CMK (cell line): ENCODE measurements at regions not wholly inside any gene's neighbourhood (a gene's known extent, or its start where the extent isn't known, plus 50 kb on each side); places are given as distances from the start of the nearest gene placed in this dataset.
"Not testable (repeated sequence)": the region's sequence is repeated elsewhere in the genome, so short reads cannot be mapped to it uniquely, and the experiment has no call there.

ENCODE experiments used
- DNase-seq: peaks from one replicate; pipeline ENCODE4 v3.0.0-alpha.2; 2010; ENCODE audit warnings: low read depth

GRCh38 chr3:105137911-105138310 is 228.8 kb upstream of the ALCAM start:
- no peak for DNase-seq

GRCh38 chr3:105139881-105140560 is 226.7 kb upstream of the ALCAM start:
- DNase-seq, result no peak

DNA sequence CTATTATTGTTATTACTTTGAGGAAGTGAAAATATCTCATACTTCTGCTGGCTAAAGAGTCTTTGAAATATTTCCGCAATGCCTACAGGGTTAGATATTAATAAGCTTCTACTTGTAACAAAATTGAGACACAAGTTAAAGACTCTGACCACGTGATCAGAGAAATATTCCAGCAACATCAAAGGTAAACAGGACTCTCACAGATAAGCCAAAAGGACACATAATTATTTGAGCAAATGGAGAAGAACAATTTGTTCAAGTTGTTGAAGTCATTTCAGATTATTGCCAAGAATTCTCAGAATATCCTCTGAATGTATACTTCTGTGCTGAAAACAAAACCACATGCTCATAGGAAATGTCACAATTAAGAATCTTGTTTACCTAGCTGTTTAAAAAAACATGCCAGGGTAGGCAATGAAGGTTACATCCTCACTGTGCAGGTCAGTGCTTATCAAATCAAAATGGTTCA is 225.8 kb upstream of the ALCAM start:
- DNase-seq, result no peak

DNA sequence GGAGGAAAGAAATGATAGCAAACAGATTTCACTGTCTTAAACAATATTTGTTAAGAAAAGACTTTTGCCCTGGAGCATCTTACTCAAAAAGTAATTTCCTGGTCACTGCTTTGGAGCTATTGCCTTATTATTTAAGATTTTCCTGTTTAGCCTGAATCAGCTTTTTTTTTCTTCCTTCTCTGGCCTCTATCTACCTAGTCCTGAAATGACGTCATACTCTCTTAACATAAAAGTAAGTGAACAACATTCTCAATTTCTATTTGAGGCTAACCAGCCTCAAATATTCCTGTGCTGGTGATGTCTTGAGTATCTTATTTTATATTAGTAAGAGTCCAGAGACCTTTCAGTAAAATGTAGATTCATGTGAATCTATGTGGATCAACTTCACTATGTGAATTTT is 221.9 kb upstream of the ALCAM start:
- no peak for DNase-seq

GRCh38 chr3:105145511-105145910 is 221.2 kb upstream of the ALCAM start:
- no peak for DNase-seq

DNA sequence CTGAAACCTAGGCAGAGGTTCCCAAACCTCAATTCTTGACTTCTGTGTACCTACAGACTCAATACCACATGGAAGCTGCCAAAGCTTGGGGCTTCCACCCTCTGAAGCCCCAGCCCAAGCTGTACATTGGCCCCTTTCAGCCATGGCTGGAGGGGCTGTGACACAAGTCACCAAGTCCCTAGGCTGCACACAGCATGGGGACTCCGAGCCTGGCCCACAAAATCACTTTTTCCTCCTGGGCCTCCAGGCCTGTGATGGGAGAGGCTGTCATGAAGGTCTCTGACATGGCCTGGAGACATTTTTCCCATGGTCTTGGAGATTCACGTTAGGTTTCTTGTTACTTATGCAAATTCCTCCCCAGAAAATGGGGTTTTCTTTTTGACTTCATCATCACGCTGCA is 217.5 kb upstream of the ALCAM start:
- not testable (repeated sequence) for DNase-seq

GRCh38 chr3:105152987-105153386 is 213.7 kb upstream of the ALCAM start:
- no peak for DNase-seq

DNA sequence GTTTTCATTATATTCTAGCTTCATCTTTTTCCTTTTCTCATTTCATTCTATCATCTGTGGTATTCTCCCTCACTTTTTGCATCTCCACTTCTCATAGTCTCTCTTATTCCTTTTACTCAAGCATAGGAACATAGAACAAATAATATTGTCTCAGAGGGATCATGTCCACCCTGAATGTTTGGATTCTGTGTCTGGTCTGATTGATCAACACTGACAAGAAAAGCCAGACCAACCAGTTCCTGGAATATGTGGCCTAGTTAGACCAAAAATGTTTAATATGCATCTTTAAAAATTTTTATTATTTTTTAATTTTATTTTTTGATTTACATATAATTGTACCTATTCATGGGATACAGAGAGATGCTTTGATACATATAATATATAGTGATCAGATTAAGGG is 212.0 kb upstream of the ALCAM start:
- DNase-seq, result no peak

DNA sequence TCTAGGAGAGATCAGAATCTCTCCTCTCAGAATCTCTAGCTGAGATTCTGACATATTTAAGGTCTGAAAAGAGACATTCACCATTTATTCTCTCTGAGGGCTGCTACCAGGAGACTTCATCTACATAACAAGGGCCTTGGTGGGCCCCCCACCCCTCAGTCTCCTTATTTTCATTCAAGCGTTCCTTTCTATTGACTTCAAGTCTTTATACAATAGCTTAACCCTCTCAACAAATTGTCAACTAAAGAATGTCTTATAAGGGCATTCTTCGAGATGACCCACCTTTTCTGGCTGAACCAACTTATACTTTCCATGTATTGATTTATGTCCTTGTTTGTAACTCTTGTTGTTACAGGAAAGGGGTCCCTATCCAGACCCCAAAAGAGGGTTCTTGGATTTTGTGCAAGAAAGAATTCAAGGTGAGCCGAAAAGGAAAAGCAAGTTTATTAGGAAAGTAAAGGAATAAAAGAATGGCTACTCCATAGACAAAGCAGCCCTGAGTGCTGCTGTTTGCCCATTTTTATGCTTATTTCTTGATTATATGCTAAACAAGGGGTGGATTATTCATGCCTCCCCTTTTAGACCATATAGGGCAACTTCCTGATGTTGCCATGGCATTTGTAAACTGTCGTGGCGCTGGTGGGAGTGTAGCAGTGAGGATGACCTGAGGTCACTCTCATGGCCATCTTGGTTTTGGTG is 209.5 kb upstream of the ALCAM start:
- DNase-seq, result no peak

- DNase-seq, result no peak
Observed at GRCh38 chr3:105157766-105158085, 209.0 kb upstream of the ALCAM start.

DNA sequence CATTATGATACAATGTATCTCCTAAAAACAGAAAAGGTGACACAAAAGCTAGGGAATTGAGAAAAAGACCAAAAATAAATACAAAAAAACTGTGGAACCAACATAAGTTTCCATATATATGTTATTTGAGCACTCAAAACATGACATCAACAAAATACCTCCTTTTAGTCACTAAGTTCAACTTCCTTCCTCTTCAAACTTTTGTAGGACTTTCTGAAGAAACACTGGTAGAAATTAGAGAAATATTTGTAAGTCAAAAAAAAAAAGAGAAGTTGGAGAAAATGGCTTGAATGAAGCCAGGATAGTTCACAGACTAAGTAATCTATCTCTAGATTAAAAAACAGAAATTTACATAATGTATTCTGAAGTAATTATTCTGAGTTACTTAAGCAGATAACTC is 208.4 kb upstream of the ALCAM start:
- DNase-seq, result no peak

GRCh38 chr3:105162448-105162847 is 204.3 kb upstream of the ALCAM start:
- no peak for DNase-seq

DNA sequence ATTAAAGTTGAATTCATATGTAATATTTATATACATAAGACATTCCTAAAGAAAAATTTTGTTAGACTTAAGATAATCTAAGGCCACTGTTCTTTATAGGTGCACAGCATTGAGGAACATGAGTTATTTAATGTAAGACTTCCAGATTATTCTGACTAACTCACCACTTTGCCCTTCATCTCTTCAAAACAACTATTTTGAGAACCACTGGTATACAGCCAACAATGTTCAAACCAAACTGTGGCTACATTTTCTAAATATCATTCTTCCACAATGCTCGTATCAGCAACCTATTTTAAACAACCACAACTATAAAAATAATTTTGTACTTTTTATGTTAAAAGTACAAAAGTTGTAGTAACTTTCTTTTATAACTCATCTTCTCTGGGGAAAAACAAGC is 199.8 kb upstream of the ALCAM start:
- DNase-seq, result no peak

DNA sequence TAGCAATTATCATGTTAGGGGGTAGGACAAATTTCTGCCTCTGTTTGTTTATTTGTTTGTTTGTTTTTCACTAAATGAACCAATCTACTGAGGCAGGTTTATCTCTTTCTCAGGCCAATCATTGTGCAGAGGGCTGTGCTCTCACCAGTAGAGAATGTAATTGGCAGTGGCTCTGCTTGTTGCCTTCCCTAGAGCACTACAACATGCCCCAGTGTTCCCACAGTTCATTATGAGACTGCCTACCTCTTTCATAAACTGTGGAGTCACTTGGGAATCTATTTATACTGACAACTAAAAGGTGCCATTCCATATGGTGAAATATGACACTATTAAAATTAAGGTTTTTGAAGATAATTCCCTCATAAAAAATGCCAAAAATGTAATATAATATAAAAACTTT is 196.3 kb upstream of the ALCAM start:
- no peak for DNase-seq

DNA sequence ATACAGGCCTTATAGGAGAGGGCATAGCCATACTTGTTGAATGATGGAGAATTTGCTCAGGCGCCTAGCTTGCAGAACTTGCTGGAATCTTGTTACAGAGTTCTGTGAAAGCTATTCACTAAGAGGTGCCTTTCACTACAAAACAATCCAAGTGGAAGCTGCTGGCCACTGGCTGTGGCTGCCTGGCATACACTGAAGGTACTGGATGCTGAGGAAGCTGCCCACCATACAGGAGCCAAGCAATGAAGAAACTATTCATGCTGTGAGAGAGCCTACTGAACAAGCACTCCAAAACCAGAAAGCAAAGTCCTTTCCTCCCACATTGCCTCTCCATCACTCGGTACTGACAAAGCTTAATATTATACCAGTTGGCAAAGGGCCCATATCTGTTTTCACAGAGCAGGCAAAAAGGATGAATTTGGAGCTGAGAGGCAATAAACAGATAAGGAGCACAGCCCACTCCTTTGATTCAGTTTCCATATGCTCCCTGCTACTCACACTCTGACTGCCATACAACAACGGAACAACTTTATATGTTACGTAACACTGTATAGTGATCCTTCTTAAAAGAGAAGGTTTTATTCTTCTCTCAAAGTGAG is 192.6 kb upstream of the ALCAM start:
- no peak for DNase-seq

DNA sequence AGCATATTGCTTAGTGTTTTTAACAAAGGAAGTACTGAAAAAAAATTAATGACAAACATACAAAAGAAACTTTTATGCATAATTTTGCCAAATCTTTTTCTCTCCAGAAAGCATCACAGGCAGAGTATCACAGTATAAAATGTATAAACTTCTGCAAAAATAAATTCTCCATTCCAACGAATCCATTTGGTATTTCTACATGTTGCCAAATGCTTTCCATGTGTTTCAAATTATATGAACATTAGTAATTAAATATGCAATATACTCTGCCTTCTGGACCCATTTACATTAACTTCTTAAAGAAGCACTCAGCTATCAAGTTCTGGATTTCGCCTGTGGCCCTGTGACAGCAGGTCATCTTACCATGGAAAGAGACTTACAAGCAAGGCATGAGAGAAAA is 189.1 kb upstream of the ALCAM start:
- no peak for DNase-seq

DNA sequence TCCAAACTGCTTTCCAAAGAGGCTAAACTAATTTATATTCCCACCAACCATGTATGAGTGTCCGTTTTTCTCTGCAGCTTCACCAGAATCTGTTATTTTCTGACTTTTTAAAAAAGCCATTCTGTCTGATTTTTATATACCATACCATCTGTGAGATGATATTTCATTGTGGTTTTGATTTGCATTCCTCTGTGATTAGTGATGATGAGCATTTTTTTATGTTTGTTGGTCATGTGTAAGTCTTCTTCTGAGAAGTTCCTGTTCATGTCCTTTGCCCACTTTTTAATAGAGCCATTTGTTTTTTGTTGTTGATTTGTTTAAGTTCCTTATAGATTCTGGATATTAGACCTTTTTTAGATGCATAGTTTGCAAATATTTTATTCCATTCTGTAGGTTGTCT is 179.4 kb upstream of the ALCAM start:
- no peak for DNase-seq

DNA sequence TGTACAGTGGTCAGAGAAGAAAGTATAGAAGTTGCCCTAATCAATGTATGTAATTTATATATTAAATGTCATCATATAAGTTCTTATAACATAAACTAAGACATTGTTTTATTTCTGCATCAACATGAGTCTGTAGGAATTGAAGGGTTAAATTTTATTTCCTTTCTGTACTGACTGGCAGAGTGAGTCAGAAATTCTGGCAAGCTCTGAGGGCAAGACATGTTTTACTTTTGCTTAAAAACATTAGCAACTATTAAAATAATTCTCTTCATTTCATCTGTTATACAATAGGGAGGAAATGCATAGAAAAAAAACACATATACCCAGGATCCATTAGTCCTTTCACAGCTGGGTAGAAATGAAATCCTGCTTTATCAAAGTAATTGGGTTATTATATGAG is 171.4 kb upstream of the ALCAM start:
- DNase-seq, result no peak

DNA sequence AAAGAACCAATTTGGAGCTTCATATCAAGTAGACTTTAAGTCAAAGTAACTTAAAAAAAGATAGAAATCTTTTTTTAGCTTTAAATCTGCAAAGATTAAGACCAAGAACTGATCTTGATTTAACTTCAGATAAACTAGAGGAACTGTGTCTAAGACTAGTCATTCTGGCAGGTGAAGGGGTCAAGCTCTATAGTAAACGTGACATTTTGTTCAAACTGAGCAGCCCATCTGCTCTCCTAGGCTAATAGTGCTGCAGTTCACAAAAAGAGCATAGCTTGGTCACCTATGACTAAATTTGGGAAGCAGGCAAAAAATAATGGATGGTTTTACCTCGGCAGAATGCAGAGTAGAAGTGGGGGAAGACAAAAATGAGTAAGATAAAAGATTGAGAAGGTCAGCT is 168.8 kb upstream of the ALCAM start:
- no peak for DNase-seq

- DNase-seq, result no peak
Observed at GRCh38 chr3:105199217-105199616, 167.5 kb upstream of the ALCAM start.

- no peak for DNase-seq
Observed at GRCh38 chr3:105210141-105210540, 156.6 kb upstream of the ALCAM start.

DNA sequence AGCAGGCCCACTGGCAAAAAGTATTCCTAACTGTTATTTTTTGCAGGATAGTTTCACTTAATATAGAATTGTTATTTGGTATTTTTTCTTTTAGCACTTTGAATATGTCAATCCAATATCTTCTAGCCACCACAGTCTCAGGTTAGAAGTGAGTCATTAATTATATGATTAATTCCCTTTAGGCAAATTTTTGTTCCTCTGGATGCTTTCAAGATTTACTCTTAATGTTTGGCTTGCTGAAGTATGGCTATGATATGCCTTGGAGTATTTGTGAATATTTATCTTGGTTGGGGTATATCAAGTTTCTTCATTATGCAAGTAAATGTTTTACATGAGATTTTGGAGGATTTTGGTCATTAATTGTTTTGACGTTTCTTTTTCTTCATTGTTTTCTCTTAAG is 152.1 kb upstream of the ALCAM start:
- no peak for DNase-seq

DNA sequence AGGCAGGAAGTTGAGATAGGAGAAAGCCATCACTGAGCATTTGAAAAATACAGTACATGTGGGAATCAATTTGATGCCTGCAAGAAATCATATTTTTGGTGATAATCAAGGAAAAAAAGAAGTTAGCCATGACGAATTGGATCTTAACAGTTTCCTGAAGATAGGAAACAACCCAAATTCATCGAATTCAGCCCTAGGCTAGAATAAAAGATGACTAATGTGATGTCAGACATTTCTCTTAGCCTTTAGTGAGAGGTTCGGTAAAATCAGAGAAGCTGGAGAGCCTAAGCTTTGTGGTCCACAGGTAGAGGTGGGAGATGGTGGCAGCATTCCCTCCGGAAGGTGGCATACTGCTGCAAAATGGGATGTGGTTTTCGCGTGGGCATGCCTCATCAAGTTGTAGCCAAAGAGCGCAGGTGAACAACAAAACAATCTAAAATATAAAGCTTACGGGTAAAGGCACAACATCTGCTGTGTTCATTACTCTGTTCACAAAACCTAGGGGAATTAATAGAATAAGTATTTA is 144.1 kb upstream of the ALCAM start:
- no peak for DNase-seq
